Osteocyte (in vitro differentiated cells): ENCODE measurements at regions not wholly inside any gene's neighbourhood (a gene's known extent, or its start where the extent isn't known, plus 50 kb on each side); places are given as distances from the start of the nearest gene placed in this dataset.
A peak's percentile ranks its signal among the peaks of the same experiment; 100 is the strongest.

Experiments
- DNase-seq: peaks from one replicate; pipeline ENCODE4 v3.0.0; 2021; ENCODE audit warnings: mixed read lengths; ENCODE audit not compliant: unreplicated experiment; ENCODE audit errors: extremely low spot score
- H3K27ac Mint-ChIP-seq: one replicate; pipeline ENCODE4 v1.8.0; 2021; ENCODE audit warnings: mild to moderate bottlenecking, mixed read lengths; ENCODE audit not compliant: unreplicated experiment
- H3K27me3 Mint-ChIP-seq: one replicate; pipeline ENCODE4 v1.8.0; 2021; ENCODE audit warnings: mixed read lengths; ENCODE audit not compliant: unreplicated experiment
- H3K36me3 Mint-ChIP-seq: one replicate; pipeline ENCODE4 v1.8.0; 2021; ENCODE audit warnings: mixed read lengths; ENCODE audit not compliant: unreplicated experiment
- H3K4me1 Mint-ChIP-seq: one replicate; pipeline ENCODE4 v1.8.0; 2021; ENCODE audit warnings: mixed read lengths; ENCODE audit not compliant: unreplicated experiment
- H3K4me3 Mint-ChIP-seq: one replicate; pipeline ENCODE4 v1.8.0; 2021; ENCODE audit warnings: mild to moderate bottlenecking, moderate library complexity, mixed read lengths; ENCODE audit not compliant: unreplicated experiment
- H3K9me3 Mint-ChIP-seq: one replicate; pipeline ENCODE4 v1.8.0; 2021; ENCODE audit warnings: mixed read lengths; ENCODE audit not compliant: unreplicated experiment
- TF ChIP-seq, protein P1 (sequence below): fragments of 200-600 bp; sonication (generic); IDR thresholded peaks from 2 replicates; pipeline ENCODE4 v1.5.0; 2021; ENCODE audit warnings: antibody characterized with exemption, mild to moderate bottlenecking, moderate library complexity

- Mint-ChIP-seq H3K4me3 (no peak overlapping the region), H3K27me3 (peaks cover 16% of the 10 kb centered on the region), H3K4me1 (peaks cover 18% of the 10 kb centered on the region)
Observed at GRCh38 chr5:54909911-54910870, 75.2 kb downstream of the ESM1 start.

DNA sequence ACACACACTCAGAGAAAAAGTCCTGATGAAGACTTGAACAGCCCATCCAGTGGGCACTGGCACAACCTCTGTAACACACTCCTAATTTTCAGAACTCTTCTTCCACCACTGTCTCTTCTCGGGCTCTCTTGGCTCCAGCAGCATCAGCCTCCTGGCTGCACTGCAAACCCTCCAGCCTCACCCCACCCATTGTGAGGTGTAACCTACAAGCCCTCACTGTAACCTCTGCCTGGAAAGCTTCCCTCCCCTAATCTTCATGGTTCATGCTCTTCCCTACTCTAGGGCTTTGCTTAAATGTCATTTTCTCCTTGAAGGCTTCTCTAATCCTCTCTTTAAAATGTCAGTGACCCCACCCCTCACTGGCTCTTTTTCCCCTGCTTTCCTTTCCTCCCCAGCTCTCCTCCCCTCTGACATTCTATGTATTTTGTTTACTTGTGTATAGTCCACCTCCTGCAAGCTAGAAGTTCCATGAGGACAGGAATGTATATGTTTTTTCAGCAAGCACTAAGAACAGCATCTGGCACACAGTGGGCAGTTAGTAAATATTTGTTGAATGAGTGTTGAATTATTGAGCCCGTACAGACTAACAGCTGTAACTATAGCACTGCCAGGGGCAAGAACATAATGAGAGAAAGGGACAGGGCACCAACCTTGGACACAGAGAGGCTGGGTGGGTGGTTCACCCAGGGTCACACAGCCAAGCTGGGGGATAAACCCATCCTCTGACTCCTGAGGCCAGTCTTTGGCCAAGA, 76.4 kb downstream of the ESM1 start:
- H3K9me3 Mint-ChIP-seq: no peaks in the 10 kb centered on the region
- no peaks in the 10 kb centered on the region for H3K36me3 Mint-ChIP-seq
- no peak overlapping the region for H3K4me3 Mint-ChIP-seq
- TF ChIP-seq, protein P1, sequence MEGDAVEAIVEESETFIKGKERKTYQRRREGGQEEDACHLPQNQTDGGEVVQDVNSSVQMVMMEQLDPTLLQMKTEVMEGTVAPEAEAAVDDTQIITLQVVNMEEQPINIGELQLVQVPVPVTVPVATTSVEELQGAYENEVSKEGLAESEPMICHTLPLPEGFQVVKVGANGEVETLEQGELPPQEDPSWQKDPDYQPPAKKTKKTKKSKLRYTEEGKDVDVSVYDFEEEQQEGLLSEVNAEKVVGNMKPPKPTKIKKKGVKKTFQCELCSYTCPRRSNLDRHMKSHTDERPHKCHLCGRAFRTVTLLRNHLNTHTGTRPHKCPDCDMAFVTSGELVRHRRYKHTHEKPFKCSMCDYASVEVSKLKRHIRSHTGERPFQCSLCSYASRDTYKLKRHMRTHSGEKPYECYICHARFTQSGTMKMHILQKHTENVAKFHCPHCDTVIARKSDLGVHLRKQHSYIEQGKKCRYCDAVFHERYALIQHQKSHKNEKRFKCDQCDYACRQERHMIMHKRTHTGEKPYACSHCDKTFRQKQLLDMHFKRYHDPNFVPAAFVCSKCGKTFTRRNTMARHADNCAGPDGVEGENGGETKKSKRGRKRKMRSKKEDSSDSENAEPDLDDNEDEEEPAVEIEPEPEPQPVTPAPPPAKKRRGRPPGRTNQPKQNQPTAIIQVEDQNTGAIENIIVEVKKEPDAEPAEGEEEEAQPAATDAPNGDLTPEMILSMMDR: no peak
- peaks cover 18% of the 10 kb centered on the region for H3K4me1 Mint-ChIP-seq
- no peak overlapping the region for H3K27ac Mint-ChIP-seq
- peaks cover 10% of the 10 kb centered on the region for H3K27me3 Mint-ChIP-seq
- DNase-seq: no peak

More at GRCh38 chr5:54909911-54910870, 75.2 kb downstream of the ESM1 start:
- DNase-seq: no peak
- H3K9me3 Mint-ChIP-seq: no peaks in the 10 kb centered on the region
- no peaks in the 10 kb centered on the region for H3K36me3 Mint-ChIP-seq
- TF ChIP-seq, protein P1: no peak
- peak overlapping the region; percentile 70 for H3K27ac Mint-ChIP-seq

DNA sequence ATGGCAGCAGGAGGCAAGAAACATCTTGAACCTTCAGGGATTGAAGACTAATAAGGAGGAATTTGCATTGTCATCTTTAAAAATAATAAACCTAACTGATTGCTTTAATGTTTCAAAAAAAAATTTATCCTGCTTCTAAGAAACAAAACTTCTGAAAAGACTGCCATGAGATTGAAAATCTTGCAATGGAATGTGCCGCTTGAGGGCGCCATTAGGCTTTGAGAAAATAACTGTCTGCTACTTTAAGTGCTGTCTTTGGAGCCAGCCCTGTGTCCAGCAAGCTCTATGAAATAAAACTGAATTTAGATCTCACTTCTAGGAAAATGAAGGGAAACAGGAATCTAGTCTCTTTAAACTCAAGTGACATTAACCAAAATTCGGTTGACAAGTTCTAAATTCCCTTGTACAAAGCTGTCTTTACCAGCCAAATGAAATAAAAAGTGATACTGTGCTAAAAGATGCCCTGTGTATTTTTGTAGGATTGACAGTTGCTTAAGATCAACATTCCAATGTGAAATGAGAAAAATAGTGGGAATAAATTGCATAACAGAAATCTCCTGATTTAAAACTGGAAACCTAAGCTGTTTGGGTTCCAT, 79.4 kb downstream of the ESM1 start:
- Mint-ChIP-seq H3K27me3 (peaks cover 16% of the 10 kb centered on the region), H3K36me3 (no peaks in the 10 kb centered on the region), H3K4me1 (peaks cover 23% of the 10 kb centered on the region), H3K9me3 (no peaks in the 10 kb centered on the region), H3K4me3 (no peak overlapping the region), H3K27ac (no peak overlapping the region)
- no peak for DNase-seq
- TF ChIP-seq, protein P1: peak; percentile 82

DNA sequence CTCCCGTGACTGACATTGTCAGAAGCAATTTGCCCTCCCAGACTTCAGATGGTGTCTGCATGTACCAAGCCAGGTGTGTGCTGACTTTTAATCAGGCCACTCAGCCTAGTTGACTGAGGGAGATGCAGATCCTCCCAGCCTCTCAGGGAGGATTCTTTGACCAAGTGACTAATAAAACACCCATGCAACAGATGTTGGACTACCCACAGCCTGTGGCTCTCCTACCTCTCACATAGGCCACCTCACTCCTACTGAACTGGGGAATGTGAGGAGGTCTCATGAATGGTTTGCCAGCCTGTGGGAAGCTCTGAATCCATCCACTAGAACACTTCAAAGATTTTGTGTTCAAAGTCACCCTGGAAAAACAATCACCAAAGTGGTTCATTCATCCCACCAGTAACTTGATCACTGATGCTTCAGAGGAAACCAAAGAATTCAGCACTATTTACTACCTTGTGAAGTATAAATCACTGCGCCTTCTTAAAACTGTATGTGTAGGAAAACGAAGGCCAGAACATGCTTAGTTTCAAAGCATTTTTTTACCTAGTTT, 80.1 kb downstream of the ESM1 start:
- peaks cover 21% of the 10 kb centered on the region for H3K27me3 Mint-ChIP-seq
- TF ChIP-seq, protein P1: no peak
- DNase-seq: no peak
- no peak overlapping the region for H3K4me3 Mint-ChIP-seq
- peaks cover 16% of the 10 kb centered on the region for H3K4me1 Mint-ChIP-seq
- H3K36me3 Mint-ChIP-seq: no peaks in the 10 kb centered on the region
- H3K27ac Mint-ChIP-seq: no peak overlapping the region
- H3K9me3 Mint-ChIP-seq: no peaks in the 10 kb centered on the region
